PFSK-1 (cell line): ENCODE measurements at regions not wholly inside any gene's neighbourhood (a gene's known extent, or its start where the extent isn't known, plus 50 kb on each side); places are given as distances from the start of the nearest gene placed in this dataset.

Experiments used
- FOXP2 ChIP-seq: optimal IDR thresholded peaks from 2 replicates; pipeline ENCODE3; 2011; ENCODE audit warnings: borderline replicate concordance, control low read depth, inconsistent platforms; ENCODE audit not compliant: insufficient read depth; ENCODE audit errors: extremely low read length, extremely low read depth
- POLR2AphosphoS5 ChIP-seq: IDR thresholded peaks from 2 replicates; pipeline ENCODE4 v1.6.1; 2012; ENCODE audit warnings: low read depth, mild to moderate bottlenecking, control low read depth, low read length, moderate library complexity
- REST ChIP-seq, 2 experiments: IDR thresholded peaks; 2 replicates each; pipeline versions ENCODE4 v1.6.1 to v1.8.0; 2011 to 2012; ENCODE audit warnings: low read depth in 2 of 2, low read length in 2 of 2, control low read depth in 1 of 2, inconsistent platforms in 1 of 2, mild to moderate bottlenecking in 1 of 2, moderate library complexity in 1 of 2; ENCODE audit not compliant: insufficient read depth in 1 of 2
- SIN3A ChIP-seq: IDR thresholded peaks from 2 replicates; pipeline ENCODE4 v1.6.1; 2012; ENCODE audit warnings: mild to moderate bottlenecking, low read length, moderate library complexity, borderline replicate concordance; ENCODE audit not compliant: insufficient read depth
- TAF1 ChIP-seq: IDR thresholded peaks from 2 replicates; pipeline ENCODE4 v1.6.1; 2012; ENCODE audit warnings: low read length, control low read depth, borderline replicate concordance; ENCODE audit not compliant: insufficient read depth

GRCh38 chr10:28984431-28984830, 304.4 kb upstream of the LYZL1 start:
- TF ChIP-seq FOXP2, result peak; percentile 73
- no peak for TF ChIP-seq TAF1
- TF ChIP-seq SIN3A, result no peak
- no peak for TF ChIP-seq POLR2AphosphoS5
- no peak for TF ChIP-seq REST (IDR thresholded peaks at IDR 0.05; ENCODE audit: insufficient read depth in 1 of 2, low read depth in 2 of 2, low read length in 2 of 2)

- no peak for TF ChIP-seq POLR2AphosphoS5
- no peak for TF ChIP-seq SIN3A
- TF ChIP-seq FOXP2, result no peak
- no peak for TF ChIP-seq TAF1
- TF ChIP-seq REST (IDR thresholded peaks at IDR 0.05; ENCODE audit: insufficient read depth in 1 of 2, low read depth in 2 of 2, low read length in 2 of 2), result no peak
Observed at GRCh38 chr10:28985137-28985885, 303.6 kb upstream of the LYZL1 start.

GRCh38 chr10:28986117-28986792, 302.6 kb upstream of the LYZL1 start:
- TF ChIP-seq POLR2AphosphoS5, result no peak
- no peak for TF ChIP-seq TAF1

- no peak for TF ChIP-seq REST (IDR thresholded peaks at IDR 0.05; ENCODE audit: insufficient read depth in 1 of 2, low read depth in 2 of 2, low read length in 2 of 2)
- no peak for TF ChIP-seq TAF1
- TF ChIP-seq SIN3A, result no peak
- TF ChIP-seq POLR2AphosphoS5, result no peak
- TF ChIP-seq FOXP2, result no peak
Observed at GRCh38 chr10:28986856-28987255, 302.0 kb upstream of the LYZL1 start.

GRCh38 chr10:28987555-28988320, 301.1 kb upstream of the LYZL1 start:
- TF ChIP-seq FOXP2, result no peak
- no peak for TF ChIP-seq REST (IDR thresholded peaks at IDR 0.05; ENCODE audit: insufficient read depth in 1 of 2, low read depth in 2 of 2, low read length in 2 of 2)
- TF ChIP-seq SIN3A, result no peak
- no peak for TF ChIP-seq POLR2AphosphoS5
- no peak for TF ChIP-seq TAF1
